ENCODE measurements at regions not wholly inside any gene's neighbourhood (a gene's known extent, or its start where the extent isn't known, plus 50 kb on each side); places are given as distances from the start of the nearest gene placed in this dataset.

DNA sequence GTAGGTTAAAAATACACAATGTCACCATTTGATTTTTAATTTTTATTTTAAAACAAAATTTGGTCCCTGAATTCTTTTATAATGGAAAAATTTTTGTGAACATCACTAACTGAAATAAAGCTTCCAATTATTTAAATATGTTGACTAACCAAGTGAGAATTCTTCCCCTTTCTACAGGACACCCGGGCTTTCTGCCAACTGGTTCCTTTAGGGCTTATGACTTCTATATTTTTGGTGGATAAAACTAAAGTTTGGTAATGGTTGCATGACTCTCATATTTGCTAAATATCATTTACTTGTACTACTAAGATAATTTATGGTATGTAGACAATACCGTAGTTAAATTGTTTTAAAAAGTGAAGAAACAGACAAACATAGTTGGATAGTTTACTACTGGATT is 291.0 kb upstream of the DOK6 start:
- no peak for DNase-seq

DNA sequence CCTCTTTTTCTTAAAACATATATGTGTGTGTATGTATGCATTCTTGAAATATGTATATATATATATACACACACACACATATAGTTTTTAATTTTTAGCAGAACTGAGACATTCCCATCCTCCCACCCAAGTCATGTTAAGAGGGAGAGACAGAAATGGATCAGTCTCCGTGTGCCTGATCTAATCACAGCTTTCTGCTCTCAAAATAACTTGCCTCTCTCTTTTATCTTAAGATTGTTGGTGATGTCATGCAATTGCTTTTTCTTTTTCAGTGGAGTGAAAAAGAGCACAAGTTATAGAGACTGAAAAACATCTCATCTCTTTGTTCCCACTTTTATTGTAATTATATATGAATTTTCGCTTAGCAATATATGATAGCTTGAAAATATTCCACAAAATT is 279.9 kb upstream of the DOK6 start:
- no peak for DNase-seq

DNA sequence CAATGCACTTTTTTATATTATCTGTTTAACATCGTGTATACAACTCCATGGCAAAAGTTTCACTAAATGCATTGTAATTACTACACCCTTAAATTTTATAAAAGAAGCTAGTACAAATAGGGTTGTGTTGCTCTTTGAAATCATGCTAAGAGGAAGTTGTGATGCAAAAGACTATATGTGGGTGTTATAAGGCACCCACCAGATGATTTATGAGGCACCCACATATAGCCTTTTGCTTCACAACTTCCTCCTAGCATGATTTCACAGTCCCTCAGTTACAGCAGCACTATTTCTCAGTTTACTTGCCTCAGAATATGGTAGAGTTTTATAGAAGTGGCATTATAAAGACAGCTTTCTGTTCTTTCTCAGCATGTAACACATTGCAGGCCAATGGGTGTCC is 277.3 kb upstream of the DOK6 start:
- DNase-seq, result no peak

DNA sequence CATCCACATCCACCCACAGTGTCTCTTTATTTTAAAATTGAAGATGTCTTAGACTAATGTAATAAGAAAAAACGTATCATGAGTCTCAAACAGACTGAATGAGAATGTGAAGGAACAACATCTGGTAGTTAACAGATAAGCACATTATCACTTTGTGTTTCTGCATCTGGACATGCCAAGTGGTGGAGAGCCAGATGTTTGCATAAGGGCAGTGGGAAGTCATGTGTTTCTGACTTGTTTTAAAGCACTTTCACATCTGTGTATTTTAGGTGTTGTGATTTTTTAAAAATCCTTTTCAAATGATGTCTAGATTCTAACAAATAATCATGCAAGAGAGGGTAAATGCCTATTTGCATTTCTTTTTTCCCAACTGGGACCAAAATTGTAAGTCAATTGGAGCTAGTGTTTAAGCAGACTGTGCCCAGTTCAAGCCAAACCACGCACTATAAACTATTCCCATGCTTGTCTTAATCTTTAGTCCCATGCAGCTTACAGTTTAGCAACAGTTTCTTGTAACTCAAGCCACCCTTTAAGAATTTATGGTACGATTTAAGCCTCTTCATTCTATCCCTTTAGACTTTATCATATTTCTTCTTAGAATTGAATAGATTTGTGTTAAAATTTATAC is 272.7 kb upstream of the DOK6 start:
- DNase-seq, result no peak

DNA sequence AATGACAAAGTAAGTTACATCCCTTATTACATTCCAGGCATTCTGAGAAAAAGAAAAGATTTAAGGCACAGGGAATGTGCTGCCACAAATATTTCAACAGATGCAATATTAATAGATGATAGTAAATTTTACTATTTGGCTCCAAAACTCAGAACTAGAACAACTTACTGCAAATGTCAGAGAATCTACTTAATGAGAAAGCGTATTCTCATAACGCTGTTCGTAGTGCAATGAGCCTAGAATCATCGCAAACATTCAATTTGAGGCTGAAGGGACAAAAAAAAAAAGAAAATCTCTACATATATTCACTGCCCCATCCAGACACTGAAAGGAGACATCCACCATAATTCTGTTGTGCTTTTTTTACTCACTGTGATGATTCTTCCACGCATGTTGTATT is 272.1 kb upstream of the DOK6 start:
- DNase-seq, result no peak

DNA sequence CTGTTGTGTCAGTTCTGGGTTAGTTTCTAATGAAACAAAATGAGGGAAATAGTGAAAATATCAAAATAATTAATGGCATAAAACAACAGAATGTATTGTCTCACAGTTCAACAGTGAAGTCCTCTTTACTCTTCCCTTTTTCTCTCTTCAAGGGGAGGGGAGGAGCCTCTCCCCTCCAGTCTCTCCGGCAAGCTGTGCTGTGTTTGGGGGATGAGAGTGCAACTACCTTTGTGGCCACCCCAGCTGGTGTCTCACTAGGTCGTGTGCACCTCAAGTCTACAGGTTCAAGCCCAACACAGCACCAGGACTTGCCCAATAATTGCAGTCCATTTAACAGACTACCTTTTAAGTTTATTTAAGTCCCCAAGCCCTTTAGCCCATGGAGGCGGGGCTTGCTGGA is 271.7 kb upstream of the DOK6 start:
- DNase-seq, result no peak

DNA sequence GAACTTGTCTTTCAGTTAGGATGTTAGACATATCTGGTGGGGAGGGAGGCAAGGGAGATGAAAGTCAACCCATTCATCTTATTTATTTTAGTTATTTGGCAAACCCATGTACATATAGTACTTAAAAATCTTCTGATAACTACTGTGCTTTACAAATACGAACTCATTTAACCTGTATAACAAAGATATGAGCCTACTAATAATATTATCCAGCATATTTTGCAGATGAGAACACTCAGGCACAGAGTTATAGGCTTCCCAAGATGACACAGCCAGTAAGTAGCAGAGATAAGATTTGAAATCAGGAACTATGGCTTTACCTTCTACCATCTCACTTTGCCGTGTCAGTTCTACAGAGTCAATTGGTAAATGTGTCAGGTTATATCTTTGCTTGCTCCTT is 262.6 kb upstream of the DOK6 start:
- DNase-seq, result no peak

DNA sequence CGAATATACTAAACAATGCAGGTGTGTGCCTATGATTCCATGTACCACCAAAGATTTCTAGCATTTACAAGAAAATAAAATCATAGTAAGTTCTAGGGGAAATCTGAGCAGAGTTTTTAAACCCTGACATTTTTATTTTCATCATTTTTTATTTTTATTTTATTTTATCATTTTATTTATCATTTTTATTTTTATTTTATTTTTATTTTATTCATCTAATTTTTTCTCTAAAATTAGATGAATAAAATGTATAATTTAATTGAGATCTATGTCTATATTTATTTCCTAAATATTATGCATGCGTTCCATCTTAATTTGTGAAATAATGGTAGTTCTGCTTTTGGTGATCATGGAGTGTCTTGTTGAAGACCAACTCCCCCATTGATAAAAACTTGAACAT is 257.6 kb upstream of the DOK6 start:
- no peak for DNase-seq

DNA sequence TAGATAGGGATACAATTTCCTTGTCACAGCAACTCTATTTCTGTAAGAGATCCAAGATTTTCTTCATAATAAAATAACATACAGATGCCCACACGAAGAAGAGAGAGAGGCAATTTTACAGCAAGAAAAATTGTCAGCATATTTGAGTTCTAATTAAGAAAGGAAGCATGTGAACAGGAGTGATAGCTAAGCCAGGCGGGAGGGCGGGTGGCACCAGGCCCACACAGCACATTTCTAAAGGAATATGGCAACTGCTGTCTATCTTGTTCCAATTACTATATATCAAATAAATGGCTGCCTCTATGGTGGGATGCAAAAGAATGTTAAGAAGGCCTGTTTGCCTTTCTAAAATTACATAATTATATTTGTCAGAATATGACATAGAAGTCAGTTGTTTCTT is 248.3 kb upstream of the DOK6 start:
- no peak for DNase-seq

DNA sequence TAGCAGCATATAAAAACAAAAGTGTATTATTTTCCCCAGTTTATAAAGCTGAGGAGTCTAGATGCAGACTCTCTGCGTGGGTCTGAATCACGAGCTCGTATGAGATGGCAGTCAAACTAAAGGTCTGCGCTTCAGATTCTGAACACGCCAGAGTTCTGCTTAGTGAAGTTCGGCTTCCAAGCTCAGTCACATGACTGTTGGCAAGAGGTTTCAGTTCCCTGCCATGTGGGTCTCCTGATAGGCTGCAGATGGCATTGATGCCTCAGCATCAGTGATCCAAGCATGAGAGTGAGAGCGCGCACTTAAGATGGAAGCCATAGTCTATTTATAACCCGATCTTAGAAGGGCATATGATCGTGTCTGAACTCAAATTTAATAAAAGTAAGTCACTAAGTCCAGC is 242.8 kb upstream of the DOK6 start:
- DNase-seq, result no peak

DNA sequence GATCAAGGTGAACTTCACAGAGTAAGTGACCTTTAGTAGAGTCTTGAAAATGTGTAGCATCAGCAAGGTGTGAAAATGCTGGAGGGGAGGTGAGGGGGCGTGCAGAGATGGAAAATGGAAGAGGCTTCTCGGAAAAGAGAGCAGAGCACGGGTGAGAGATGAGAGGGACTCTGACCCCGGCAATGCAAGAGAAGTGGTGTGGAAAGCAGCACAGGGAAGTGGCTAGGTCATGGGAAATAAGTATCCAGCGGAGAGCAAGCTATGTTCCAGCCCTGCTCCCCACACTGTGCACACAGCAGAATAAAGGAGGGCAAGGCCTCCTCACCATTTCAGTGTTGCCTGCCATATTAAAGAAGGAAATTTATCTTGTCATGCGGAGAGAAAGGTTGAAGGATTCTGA is 241.7 kb upstream of the DOK6 start:
- DNase-seq, result no peak

DNA sequence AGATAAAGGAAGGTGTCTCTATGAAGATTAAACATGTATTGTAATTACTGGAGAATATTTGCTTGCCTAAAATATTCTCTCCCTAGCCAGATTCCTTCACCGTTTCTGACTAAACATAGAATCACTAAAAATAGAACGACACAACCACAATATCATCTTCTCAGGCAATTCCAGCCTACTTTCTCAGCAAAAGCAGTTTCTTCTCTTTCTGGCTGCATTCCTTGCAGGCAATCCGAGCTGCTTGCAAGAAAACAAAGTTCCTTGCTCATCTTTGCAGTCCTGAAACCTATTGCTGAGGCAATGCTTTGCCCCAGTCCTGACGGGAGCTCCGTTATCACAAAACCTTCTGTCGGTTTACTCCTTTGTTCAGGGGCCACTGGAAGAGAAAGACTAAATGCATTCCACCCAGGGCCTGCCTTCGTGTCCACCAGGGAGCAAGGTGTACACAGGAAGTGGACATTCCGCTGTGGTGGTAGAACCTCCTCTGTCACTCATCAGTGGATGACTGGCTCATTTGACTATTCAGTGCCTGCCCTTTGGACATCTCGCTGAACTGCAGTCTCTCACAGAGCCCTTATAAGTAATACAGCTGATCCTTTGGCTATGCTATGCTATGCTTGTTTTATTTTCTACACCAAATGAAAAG is 239.2 kb upstream of the DOK6 start:
- DNase-seq, result no peak

DNA sequence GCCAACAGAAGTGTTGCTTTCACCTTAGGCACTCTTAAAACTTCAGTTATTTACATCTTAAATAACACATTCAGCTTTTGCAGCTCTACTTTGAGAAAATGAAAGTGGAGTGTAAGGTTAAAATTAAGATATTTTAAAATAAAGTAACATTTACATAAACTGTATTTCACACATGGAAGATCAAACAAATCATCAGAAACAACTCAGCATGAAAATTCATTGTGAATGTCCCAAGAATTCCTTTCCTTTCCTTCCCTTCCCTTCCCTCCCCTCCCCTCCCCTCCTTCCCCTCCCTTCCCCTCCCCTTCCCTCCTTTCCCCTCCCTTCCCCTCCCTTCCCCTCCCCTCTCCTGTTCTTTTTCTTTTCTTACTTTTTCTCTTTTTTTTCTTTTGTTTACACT is 238.0 kb upstream of the DOK6 start:
- no peak for DNase-seq

DNA sequence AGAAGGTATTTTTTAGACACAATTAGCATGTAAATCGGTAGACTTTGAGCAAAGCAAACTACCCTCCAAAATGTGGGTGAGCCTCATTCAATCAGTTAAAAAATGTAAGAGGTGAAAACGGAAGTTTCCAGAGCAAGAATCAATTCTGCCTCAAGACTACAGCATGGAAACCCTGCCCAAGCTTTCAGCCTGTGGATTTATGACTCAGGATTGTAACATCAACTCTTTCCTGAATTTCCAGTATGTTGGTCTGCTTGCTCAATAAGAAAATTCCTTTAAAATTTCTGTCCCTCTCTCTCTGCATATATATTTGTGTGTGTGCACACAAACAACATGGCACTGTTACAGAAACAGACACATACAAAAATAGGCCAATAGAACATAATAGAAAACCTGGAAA is 228.6 kb upstream of the DOK6 start:
- DNase-seq, result no peak

DNA sequence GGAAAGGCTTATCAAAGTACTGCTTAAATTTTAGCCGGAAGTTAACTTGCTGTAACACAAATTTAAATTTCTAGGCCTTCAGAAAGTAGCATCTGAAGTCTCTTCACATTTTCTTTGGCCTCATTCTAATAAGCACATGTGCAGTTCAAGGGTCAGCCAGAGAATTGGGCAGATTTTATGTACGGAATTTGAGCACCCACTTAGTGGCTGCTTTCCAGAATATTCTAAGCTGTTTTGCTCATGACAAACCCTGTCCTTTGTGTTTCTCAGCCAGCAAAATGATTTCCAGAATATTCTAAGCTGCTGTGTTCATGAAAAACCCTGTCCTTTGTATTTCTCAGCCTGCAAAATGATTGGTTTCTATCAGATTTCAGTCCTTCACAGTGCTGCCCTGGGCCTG is 225.0 kb upstream of the DOK6 start:
- DNase-seq, result no peak

DNA sequence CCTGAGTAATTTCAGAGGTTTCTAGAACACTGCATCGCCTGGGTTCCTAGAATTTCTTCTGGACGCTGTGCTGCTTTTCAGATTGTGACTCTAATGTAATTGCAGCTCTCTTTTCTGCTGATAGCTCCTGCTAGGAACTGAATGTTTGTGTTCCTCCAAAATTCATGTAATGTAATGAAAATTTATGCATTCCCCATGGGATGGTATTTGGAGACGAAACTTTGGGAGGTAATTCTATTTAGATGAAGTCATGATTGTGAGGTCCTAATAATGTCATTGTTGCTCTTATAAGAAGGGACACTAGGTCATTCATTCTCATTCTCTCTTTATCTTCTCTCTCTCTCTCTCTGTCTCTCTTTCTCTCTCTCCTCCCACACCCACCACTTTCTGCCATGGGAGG is 223.9 kb upstream of the DOK6 start:
- no peak for DNase-seq

DNA sequence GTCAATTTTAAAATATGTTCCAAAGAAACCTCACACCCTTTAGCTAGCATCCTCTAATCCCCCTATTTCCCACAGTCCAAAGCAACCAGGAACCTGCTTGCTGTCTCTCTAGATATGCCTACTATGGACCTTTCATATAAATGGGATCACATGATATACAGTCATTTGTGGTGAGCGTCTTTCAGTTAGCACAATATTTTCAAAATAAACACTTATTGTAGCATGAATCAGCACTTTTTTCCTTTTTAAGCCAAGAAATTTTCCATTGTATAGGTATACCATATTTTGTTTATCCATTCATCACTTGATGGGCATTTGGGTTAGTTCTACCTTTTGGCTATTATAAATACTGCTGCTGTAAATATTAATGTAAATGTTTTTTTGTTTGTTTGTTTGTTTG is 223.0 kb upstream of the DOK6 start:
- no peak for DNase-seq

DNA sequence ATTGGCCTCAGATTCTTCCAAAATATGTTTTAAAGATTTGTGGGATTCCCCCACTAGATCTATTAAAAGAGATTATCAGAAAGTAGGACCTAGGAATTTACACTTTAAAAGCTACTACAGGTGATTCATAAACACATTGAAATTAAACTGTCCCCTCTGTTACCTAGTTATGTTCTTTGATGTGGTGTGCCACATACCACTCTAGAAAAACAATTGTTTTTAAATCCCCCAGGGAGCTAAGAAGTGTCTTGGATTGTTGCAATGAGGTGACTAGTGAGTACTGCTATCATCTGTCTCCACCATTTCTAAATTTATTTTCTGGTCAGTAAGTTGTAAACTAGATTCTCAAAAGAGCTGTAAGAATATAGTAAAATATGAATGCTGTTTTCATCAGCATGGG is 214.5 kb upstream of the DOK6 start:
- DNase-seq, result no peak

DNA sequence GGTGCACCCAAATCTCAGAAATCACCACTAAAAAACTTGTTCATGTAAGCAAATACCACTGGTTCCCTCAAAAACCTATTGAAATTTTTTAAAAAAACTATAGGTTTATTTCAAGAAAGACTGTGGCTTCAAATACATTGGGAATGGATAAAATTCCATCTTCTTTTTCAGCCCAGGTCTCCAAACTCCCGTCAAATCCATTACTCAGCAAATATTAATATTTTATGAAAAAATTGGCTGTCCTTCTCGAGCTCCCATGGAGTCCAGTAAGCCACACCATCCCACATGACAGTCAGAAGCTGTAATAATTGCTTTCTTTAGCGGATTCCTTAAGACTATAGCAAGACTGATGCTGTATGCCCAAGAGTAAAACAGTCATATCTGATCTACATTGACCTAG is 204.4 kb upstream of the DOK6 start:
- no peak for DNase-seq

DNA sequence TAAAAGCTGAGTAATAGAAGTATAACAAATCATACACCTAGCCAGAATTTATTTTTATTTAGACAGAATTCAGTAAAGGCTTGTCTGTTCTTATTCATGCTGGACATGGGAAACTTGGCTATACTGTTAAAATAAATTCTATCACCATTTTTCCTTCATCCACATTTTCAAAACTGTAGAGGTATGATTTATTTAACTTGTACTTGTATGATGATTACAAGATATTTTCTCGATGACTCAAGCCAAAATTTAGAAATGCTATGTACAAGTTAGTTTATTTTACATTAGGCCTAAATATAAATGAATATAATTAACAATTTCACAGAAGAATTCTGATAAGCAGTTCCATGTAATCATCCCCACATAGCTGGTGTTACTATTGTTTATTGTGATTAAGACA is 194.8 kb upstream of the DOK6 start:
- no peak for DNase-seq

DNA sequence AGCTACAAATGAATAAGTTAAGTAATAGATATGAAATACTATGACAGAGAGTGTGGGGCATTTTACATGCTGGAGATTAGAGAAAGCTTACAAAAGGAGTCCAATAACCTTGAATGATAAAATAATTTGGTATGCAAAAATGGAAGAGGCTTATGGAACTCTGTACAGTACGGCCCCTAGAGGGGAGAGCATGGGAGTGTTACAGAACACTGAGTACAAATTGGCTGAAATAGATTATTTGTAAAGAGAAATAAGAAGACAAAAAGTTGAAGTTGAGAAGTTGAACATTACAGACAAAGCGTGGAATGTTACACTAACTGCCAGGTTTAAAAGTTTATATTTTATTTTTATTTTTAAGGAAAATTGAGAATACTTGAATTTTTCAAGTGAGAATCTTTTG is 192.1 kb upstream of the DOK6 start:
- no peak for DNase-seq

DNA sequence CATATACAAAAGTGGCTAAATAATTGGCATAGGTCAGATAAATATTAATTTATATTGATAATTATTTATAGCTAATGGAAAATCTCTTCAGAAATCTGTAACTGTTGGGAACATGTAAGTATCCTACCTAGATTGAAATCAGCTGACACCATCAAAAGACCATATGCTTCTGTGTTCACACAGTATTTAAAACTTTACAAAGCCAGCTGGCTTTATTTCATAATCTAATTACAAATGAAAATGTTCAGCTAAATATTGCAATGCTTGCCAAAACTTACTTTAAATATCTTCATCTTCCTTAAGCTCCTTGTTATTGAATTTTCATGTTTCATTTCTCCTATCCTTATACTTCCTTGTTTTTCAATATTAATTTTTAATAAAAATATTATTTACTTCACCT is 190.9 kb upstream of the DOK6 start:
- DNase-seq, result no peak

DNA sequence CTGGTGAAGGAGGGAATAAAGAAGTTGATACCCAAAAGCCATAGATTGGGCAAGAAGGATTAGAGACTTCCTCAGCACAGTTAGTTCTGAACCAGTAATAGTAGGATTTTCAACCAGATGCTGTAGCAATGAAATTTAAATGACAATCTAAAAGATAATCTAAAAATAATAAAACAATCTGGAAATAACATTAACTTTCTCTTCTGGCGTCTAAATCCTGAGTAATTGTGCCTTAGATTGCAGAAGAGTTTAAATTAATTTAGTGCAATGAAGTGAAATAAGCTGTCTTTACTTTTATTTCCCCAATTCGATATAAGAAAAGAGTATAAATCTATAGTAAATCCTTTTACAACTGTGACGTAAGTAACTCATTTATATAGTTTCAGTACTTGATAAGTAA is 186.8 kb upstream of the DOK6 start:
- no peak for DNase-seq

DNA sequence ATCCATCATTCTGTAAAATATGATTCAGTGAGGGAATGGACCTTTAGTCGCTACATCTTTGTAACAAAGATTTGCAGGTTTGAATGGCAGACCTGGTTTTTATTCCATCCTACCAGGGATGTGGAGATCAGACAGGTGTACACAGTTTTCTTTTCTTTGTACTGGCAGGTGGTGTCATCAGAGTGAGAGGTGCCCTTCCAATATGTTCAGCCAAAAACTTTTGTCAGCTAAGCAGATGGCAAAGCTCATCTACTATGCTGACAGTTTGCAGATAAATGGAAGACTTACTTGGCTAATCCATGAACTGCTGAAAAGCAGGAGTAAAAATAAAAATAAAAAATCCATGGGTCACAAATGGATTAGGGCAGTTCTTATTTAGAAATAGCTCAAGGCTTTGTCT is 185.5 kb upstream of the DOK6 start:
- DNase-seq, result no peak

DNA sequence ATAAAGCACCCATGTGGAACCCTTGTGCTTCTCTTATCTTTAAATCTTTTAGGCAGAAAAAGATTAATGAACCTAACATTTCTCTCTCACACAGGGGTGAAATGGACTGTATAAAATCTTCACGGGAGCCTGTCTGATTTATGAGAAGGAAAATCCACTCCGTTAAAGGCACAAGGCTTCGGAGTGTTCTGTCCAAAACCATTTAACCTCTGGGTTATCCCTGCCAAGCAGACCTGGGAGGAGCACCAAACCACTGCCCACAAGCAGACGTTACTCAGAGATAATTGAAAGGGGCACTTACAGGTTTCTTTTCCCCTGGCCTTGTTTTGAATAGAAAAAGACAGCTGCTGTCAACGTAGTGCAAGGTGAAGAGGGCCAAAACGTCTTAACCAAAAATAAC is 184.4 kb upstream of the DOK6 start:
- DNase-seq, result no peak

Measured in NCI-H2107 (cell line).